ENCODE measurements at regions not wholly inside any gene's neighbourhood (a gene's known extent, or its start where the extent isn't known, plus 50 kb on each side); places are given as distances from the start of the nearest gene placed in this dataset.

- H3K27me3 ChIP-seq, result no peaks in the 10 kb centered on the region
These were observed 93.6 kb upstream of the INSIG1 start for GRCh38 chr7:155203882-155204691.

GRCh38 chr7:155204744-155205367, 92.8 kb upstream of the INSIG1 start:
- no peaks in the 10 kb centered on the region for H3K9me3 ChIP-seq (ENCODE audit: low read depth)
- H3K36me3 ChIP-seq (replicated peaks; ENCODE audit: insufficient read depth, low read depth), result no peaks in the 10 kb centered on the region
- no peak overlapping the region for H3K4me2 ChIP-seq
- H4K20me1 ChIP-seq (ENCODE audit: insufficient read depth, poor library complexity, severe bottlenecking), result no peaks in the 10 kb centered on the region
- TF ChIP-seq CTCF (IDR thresholded peaks at IDR 0.05; ENCODE audit: poor library complexity), result no peak
- no peak for TF ChIP-seq EZH2phosphoT487 (IDR thresholded peaks at IDR 0.05; ENCODE audit: low read depth, severe bottlenecking, unreplicated experiment)
- TF ChIP-seq EZH2 (IDR thresholded peaks at IDR 0.05; ENCODE audit: borderline replicate concordance), result no peak
- H3K4me3 ChIP-seq, result no peak overlapping the region
- H3K4me1 ChIP-seq (ENCODE audit: insufficient read depth), result no peaks in the 10 kb centered on the region
- DNase-seq (ENCODE audit: low spot score), result no peak
- H3K27me3 ChIP-seq, result no peaks in the 10 kb centered on the region
- 86% methylated on average over 14 of the region's 14 CpGs for WGBS (ENCODE audit: low lambda C conversion rate, missing lambda C conversion rate)
- H3K9me2 ChIP-seq (replicated peaks; ENCODE audit: insufficient read depth), result no peaks in the 10 kb centered on the region
- H3K27ac ChIP-seq, result no peak overlapping the region
- H2AFZ ChIP-seq, result no peak overlapping the region
- H3K79me2 ChIP-seq, result no peaks in the 10 kb centered on the region

More at GRCh38 chr7:155203882-155204691, 93.6 kb upstream of the INSIG1 start:
- Histone ChIP-seq H2AFZ (no peak overlapping the region), H3K9me3 (ENCODE audit: low read depth) (no peaks in the 10 kb centered on the region), H4K20me1 (ENCODE audit: insufficient read depth, poor library complexity, severe bottlenecking) (no peaks in the 10 kb centered on the region), H3K79me2 (no peaks in the 10 kb centered on the region), H3K4me2 (no peak overlapping the region), H3K4me1 (ENCODE audit: insufficient read depth) (no peaks in the 10 kb centered on the region), H3K36me3 (replicated peaks; ENCODE audit: insufficient read depth, low read depth) (no peaks in the 10 kb centered on the region), H3K4me3 (no peak overlapping the region), H3K9me2 (replicated peaks; ENCODE audit: insufficient read depth) (no peaks in the 10 kb centered on the region), H3K27ac (no peak overlapping the region)
- DNase-seq (ENCODE audit: low spot score), result no peak
- 98% methylated on average over 13 of the region's 14 CpGs for WGBS (ENCODE audit: low lambda C conversion rate, missing lambda C conversion rate)
- no peak for TF ChIP-seq EZH2phosphoT487 (IDR thresholded peaks at IDR 0.05; ENCODE audit: low read depth, severe bottlenecking, unreplicated experiment)
- no peak for TF ChIP-seq EZH2 (IDR thresholded peaks at IDR 0.05; ENCODE audit: borderline replicate concordance)
- TF ChIP-seq CTCF (IDR thresholded peaks at IDR 0.05; ENCODE audit: poor library complexity), result no peak

GRCh38 chr7:155205368-155206317, 92.0 kb upstream of the INSIG1 start:
- H2AFZ ChIP-seq, result no peak overlapping the region

More at GRCh38 chr7:155205368-155206317, 92.0 kb upstream of the INSIG1 start:
- Histone ChIP-seq H3K9me2 (replicated peaks; ENCODE audit: insufficient read depth) (no peaks in the 10 kb centered on the region), H3K36me3 (replicated peaks; ENCODE audit: insufficient read depth, low read depth) (no peaks in the 10 kb centered on the region), H3K27me3 (no peaks in the 10 kb centered on the region), H3K27ac (peak overlapping the region; percentile 60), H3K4me1 (ENCODE audit: insufficient read depth) (no peaks in the 10 kb centered on the region), H3K4me2 (no peak overlapping the region), H4K20me1 (ENCODE audit: insufficient read depth, poor library complexity, severe bottlenecking) (no peaks in the 10 kb centered on the region), H3K9me3 (ENCODE audit: low read depth) (no peaks in the 10 kb centered on the region), H3K79me2 (no peaks in the 10 kb centered on the region), H3K4me3 (no peak overlapping the region)
- DNase-seq (ENCODE audit: low spot score), result peak; percentile 51
- 73% methylated on average over 33 of the region's 33 CpGs for WGBS (ENCODE audit: low lambda C conversion rate, missing lambda C conversion rate)
- TF ChIP-seq EZH2phosphoT487 (IDR thresholded peaks at IDR 0.05; ENCODE audit: low read depth, severe bottlenecking, unreplicated experiment) (no peak), EZH2 (IDR thresholded peaks at IDR 0.05; ENCODE audit: borderline replicate concordance) (no peak)

Measured in hepatocyte (in vitro differentiated cells).